GM21737 (cell line): ENCODE measurements at regions not wholly inside any gene's neighbourhood (a gene's known extent, or its start where the extent isn't known, plus 50 kb on each side); places are given as distances from the start of the nearest gene placed in this dataset.
"Not testable (repeated sequence)": the region's sequence is repeated elsewhere in the genome, so short reads cannot be mapped to it uniquely, and the experiment has no call there.

Source experiments
- ATAC-seq: cut with Tn5 transposase; IDR thresholded peaks from one replicate; pipeline ENCODE4 v1.9.1; 2021; ENCODE audit warnings: mild to moderate bottlenecking, moderate library complexity; ENCODE audit not compliant: unreplicated experiment

- ATAC-seq: no peak
Observed at GRCh38 chr6:11428371-11428770, 109.2 kb upstream of the TMEM170B start.

GRCh38 chr6:11427723-11428245, 109.8 kb upstream of the TMEM170B start:
- no peak for ATAC-seq

GRCh38 chr6:11427091-11427722, 110.3 kb upstream of the TMEM170B start:
- no peak for ATAC-seq

- no peak for ATAC-seq
Observed at GRCh38 chr6:11426571-11426970, 111.0 kb upstream of the TMEM170B start.

- no peak for ATAC-seq
Observed at GRCh38 chr6:11425876-11426275, 111.7 kb upstream of the TMEM170B start.

GRCh38 chr6:11425431-11425871, 112.1 kb upstream of the TMEM170B start:
- ATAC-seq: no peak

GRCh38 chr6:11424395-11425034, 113.0 kb upstream of the TMEM170B start:
- no peak for ATAC-seq

- ATAC-seq: no peak
Observed at GRCh38 chr6:11423667-11424066, 113.9 kb upstream of the TMEM170B start.

- ATAC-seq: no peak
Observed at GRCh38 chr6:11423072-11423471, 114.5 kb upstream of the TMEM170B start.

GRCh38 chr6:11419763-11420453, 117.6 kb upstream of the TMEM170B start:
- no peak for ATAC-seq

- no peak for ATAC-seq
Observed at GRCh38 chr6:11418290-11418905, 119.2 kb upstream of the TMEM170B start.

GRCh38 chr6:11416936-11417576, 120.5 kb upstream of the TMEM170B start:
- ATAC-seq: no peak

GRCh38 chr6:11416099-11416935, 121.2 kb upstream of the TMEM170B start:
- ATAC-seq: not testable (repeated sequence)

- no peak for ATAC-seq
Observed at GRCh38 chr6:11415557-11415956, 122.0 kb upstream of the TMEM170B start.

GRCh38 chr6:11414176-11414963, 123.2 kb upstream of the TMEM170B start:
- no peak for ATAC-seq

- no peak for ATAC-seq
Observed at GRCh38 chr6:11413728-11414127, 123.8 kb upstream of the TMEM170B start.

GRCh38 chr6:11413117-11413687, 124.3 kb upstream of the TMEM170B start:
- no peak for ATAC-seq

- no peak for ATAC-seq
Observed at GRCh38 chr6:11412616-11413015, 124.9 kb upstream of the TMEM170B start.

GRCh38 chr6:11412011-11412424, 125.5 kb upstream of the TMEM170B start:
- ATAC-seq: no peak
